ENCODE measurements at regions not wholly inside any gene's neighbourhood (a gene's known extent, or its start where the extent isn't known, plus 50 kb on each side); places are given as distances from the start of the nearest gene placed in this dataset.

- no peak for TF ChIP-seq GMEB1 (CRISPR knock-in tag; IDR thresholded peaks at IDR 0.05)
- TF ChIP-seq ZNF449 (CRISPR knock-in tag; IDR thresholded peaks at IDR 0.05), result no peak
- TF ChIP-seq ATF2 (CRISPR knock-in tag; IDR thresholded peaks at IDR 0.05), result no peak
These were observed 317.3 kb upstream of the NECTIN3 start (continued) for GRCh38 chr3:110754212-110754916.

- Histone ChIP-seq H3K36me3 (ENCODE audit: control insufficient read depth, insufficient read depth, low read length) (no peaks in the 10 kb centered on the region), H4K20me1 (replicated peaks; ENCODE audit: control insufficient read depth, insufficient read depth, low read length) (no peaks in the 10 kb centered on the region), H3K4me1 (replicated peaks in 1 of 2; ENCODE audit: control insufficient read depth in 2 of 2, insufficient read depth in 2 of 2, low read length in 2 of 2) (no peaks in the 10 kb centered on the region), H3K9me3 (replicated peaks; ENCODE audit: control insufficient read depth, insufficient read depth, low read depth, low read length) (no peaks in the 10 kb centered on the region), H3K4me2 (ENCODE audit: insufficient read depth, low read length) (no peak overlapping the region), H3K27ac (ENCODE audit: extremely low read depth, low read depth, low read length) (no peak overlapping the region), H2AFZ (ENCODE audit: low read depth, low read length) (no peak overlapping the region), H3K9me1 (ENCODE audit: control insufficient read depth, insufficient read depth, low read length) (no peaks in the 10 kb centered on the region), H3K79me2 (ENCODE audit: control insufficient read depth, insufficient read depth, low read length) (no peaks in the 10 kb centered on the region), H3K9ac (ENCODE audit: insufficient read depth in 1 of 2, low read depth in 2 of 2, low read length in 2 of 2) (no peak overlapping the region), H3K4me3 (no peak overlapping the region), H3K27me3 (ENCODE audit: control insufficient read depth in 2 of 2, insufficient read depth in 2 of 2, low read length in 2 of 2) (no peaks in the 10 kb centered on the region)
- in situ Hi-C loops (cut with MboI), result no loop called here
- no TSS peak for BruUV-seq (replicated peaks)
- ATAC-seq (no peak), FAIRE-seq (no peak), DNase-seq (ENCODE audit: extremely low read depth in 1 of 4, low spot score in 3 of 4) (no peak)
- WGBS (ENCODE audit: insufficient coverage, low coverage, missing lambda C conversion rate), result 18% methylated on average over 5 of the region's 7 CpGs
- intact Hi-C loops (cut with micrococcal nuclease), result no loop called here
- ChIA-PET POLR2A (no interaction called here), CTCF (ENCODE audit: low intra/inter-chr PET ratio) (no interaction called here)
- TF ChIP-seq SLC30A9 (CRISPR knock-in tag; IDR thresholded peaks at IDR 0.05), result no peak
- TF ChIP-seq CBFA2T3 (IDR thresholded peaks at IDR 0.05), result no peak
- TF ChIP-seq ZNF41 (CRISPR knock-in tag; conservative IDR thresholded peaks at IDR 0.05), result no peak
- no peak for TF ChIP-seq MCM3 (IDR thresholded peaks at IDR 0.05)
- no peak for TF ChIP-seq BACH1 (tag; IDR thresholded peaks at IDR 0.05)
- no peak for TF ChIP-seq ZBTB1 (CRISPR knock-in tag; IDR thresholded peaks at IDR 0.05; ENCODE audit: borderline replicate concordance, low read depth)
- no peak for TF ChIP-seq ZBTB7A (IDR thresholded peaks at IDR 0.05; ENCODE audit: borderline replicate concordance, control insufficient read depth, low read depth, low read length)
- TF ChIP-seq ZFP1 (CRISPR knock-in tag; IDR thresholded peaks at IDR 0.05), result no peak
- TF ChIP-seq JUNB (CRISPR knock-in tag; conservative IDR thresholded peaks at IDR 0.05), result no peak
- TF ChIP-seq ATF3 (IDR thresholded peaks at IDR 0.05), result no peak
- TF ChIP-seq ATF3 (CRISPR knock-in tag; conservative IDR thresholded peaks at IDR 0.05), result no peak
- no peak for TF ChIP-seq GTF2E2 (tag; IDR thresholded peaks at IDR 0.05)
- TF ChIP-seq ZNF224 (CRISPR knock-in tag; IDR thresholded peaks at IDR 0.05), result no peak
- no peak for TF ChIP-seq GATAD2B (IDR thresholded peaks at IDR 0.05; ENCODE audit: borderline replicate concordance)
- TF ChIP-seq ZNF12 (CRISPR knock-in tag; IDR thresholded peaks at IDR 0.05), result no peak
These were observed 316.3 kb upstream of the NECTIN3 start for GRCh38 chr3:110755345-110755744.

Data from K562 (cell line).